Panc1 (cell line): ENCODE measurements at regions not wholly inside any gene's neighbourhood (a gene's known extent, or its start where the extent isn't known, plus 50 kb on each side); places are given as distances from the start of the nearest gene placed in this dataset.

Experiments used
- POLR2AphosphoS5 ChIP-seq: IDR thresholded peaks from 2 replicates; pipeline ENCODE4 v1.6.1; 2012; ENCODE audit warnings: mild to moderate bottlenecking, low read depth, low read length, moderate library complexity
- SIN3A ChIP-seq: IDR thresholded peaks from 2 replicates; pipeline ENCODE4 v1.6.1; 2012; ENCODE audit warnings: low read depth, mild to moderate bottlenecking, low read length, moderate library complexity, borderline replicate concordance; ENCODE audit not compliant: insufficient read depth
- TF ChIP-seq, protein P1 (sequence below): fragments of 450-650 bp; IDR thresholded peaks from 2 replicates; pipeline ENCODE4 v1.5.1; 2017; ENCODE audit warnings: mild to moderate bottlenecking

DNA sequence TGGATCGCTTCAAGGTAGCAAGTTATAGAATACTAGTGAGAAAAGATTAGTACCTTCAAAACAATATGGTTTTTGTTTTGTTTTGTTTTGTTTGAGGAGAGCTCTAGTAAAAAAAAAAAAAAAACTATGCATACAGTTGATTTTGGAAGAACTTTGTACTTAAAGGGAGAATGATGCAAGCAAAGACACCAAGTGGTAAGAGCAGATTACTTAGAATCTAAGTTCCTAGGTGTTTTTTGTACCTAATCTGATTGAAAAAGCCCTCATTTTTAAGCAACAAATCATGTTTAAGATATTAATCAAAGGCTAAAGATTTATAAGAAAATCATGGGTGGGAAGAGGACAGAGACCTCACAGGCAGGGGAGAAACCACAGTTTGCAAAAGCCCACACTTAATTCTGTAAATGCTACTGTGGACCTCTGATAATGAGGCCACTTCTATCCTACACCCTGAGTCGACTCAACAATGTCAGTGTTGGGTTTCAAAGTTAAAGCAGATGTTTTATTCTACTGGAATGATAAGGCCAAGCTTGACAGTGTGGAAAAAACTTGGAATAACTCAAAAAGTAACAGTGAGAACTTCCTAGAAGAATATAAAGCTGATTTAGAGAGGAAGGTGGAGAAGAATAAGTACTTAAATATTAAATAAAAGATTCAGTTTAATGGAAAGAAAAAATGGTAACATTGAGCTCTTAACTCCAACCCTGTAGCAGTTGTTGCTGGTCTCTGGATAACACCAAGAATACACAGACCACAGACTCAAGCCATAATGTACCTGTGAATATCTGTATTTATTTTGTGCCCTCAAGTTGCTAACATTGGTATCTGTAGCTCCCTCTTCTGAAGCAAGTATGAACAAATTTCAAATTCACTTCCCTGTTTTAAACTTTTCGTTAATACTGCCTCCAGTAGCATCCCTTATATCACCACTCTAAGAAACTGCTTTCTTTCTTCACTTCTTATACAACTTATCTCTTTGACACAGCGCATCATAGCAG, 1047.8 kb downstream of the EPHA7 start:
- TF ChIP-seq, protein P1, sequence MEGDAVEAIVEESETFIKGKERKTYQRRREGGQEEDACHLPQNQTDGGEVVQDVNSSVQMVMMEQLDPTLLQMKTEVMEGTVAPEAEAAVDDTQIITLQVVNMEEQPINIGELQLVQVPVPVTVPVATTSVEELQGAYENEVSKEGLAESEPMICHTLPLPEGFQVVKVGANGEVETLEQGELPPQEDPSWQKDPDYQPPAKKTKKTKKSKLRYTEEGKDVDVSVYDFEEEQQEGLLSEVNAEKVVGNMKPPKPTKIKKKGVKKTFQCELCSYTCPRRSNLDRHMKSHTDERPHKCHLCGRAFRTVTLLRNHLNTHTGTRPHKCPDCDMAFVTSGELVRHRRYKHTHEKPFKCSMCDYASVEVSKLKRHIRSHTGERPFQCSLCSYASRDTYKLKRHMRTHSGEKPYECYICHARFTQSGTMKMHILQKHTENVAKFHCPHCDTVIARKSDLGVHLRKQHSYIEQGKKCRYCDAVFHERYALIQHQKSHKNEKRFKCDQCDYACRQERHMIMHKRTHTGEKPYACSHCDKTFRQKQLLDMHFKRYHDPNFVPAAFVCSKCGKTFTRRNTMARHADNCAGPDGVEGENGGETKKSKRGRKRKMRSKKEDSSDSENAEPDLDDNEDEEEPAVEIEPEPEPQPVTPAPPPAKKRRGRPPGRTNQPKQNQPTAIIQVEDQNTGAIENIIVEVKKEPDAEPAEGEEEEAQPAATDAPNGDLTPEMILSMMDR, result no peak
- TF ChIP-seq POLR2AphosphoS5 (no peak), SIN3A (no peak)
